ENCODE measurements at regions not wholly inside any gene's neighbourhood (a gene's known extent, or its start where the extent isn't known, plus 50 kb on each side); places are given as distances from the start of the nearest gene placed in this dataset.
"Not testable (repeated sequence)": the region's sequence is repeated elsewhere in the genome, so short reads cannot be mapped to it uniquely, and the experiment has no call there.

- ChIA-PET CTCF (interaction anchor here (0.6 kb wide), 1 partner anchor 15 kb away, joined by 7 read pairs; no protein-coding TSS in a partner anchor), POLR2A (no interaction called here)
- TF ChIP-seq, protein P1, sequence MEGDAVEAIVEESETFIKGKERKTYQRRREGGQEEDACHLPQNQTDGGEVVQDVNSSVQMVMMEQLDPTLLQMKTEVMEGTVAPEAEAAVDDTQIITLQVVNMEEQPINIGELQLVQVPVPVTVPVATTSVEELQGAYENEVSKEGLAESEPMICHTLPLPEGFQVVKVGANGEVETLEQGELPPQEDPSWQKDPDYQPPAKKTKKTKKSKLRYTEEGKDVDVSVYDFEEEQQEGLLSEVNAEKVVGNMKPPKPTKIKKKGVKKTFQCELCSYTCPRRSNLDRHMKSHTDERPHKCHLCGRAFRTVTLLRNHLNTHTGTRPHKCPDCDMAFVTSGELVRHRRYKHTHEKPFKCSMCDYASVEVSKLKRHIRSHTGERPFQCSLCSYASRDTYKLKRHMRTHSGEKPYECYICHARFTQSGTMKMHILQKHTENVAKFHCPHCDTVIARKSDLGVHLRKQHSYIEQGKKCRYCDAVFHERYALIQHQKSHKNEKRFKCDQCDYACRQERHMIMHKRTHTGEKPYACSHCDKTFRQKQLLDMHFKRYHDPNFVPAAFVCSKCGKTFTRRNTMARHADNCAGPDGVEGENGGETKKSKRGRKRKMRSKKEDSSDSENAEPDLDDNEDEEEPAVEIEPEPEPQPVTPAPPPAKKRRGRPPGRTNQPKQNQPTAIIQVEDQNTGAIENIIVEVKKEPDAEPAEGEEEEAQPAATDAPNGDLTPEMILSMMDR (IDR thresholded peaks at IDR 0.05; ENCODE audit: low read depth, low read length): no peak
- Histone ChIP-seq H3K4me3 (ENCODE audit: low read depth, low read length) (no peak overlapping the region), H3K27me3 (ENCODE audit: control insufficient read depth, insufficient read depth, low read length) (peaks cover 46% of the 10 kb centered on the region), H3K9me3 (ENCODE audit: control insufficient read depth, insufficient read depth, low read length) (peaks cover 5% of the 10 kb centered on the region; the same call in 1 of the 2 replicates), H3K27ac (ENCODE audit: low read depth, low read length) (no peak overlapping the region)
- DNase-seq (ENCODE audit: low read depth, low spot score): no peak
Observed at GRCh38 chr11:115643549-115644270, 139.5 kb upstream of the CADM1 start.

DNA sequence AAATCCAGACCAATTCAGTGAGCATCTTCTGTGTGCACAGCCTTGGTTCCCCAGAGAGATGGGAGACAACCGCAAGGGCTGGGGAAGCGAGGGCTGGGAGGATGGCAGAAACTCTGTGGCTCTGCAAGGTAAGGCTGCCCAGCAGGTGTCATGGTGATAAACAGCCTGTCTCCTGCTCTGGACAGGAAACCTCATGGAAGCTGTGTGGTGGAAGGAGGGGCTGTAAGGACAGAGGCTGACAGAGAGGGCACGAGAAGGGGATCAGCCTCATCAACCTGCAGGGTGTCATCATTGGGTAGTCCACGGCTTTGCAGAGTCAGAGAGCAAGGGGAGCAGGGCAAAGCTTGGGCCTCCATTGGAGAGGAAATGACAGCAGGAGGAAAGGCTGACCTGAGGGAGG, 138.4 kb upstream of the CADM1 start:
- DNase-seq (ENCODE audit: low read depth, low spot score): no peak
- no peak overlapping the region for H3K27ac ChIP-seq (ENCODE audit: low read depth, low read length)
- TF ChIP-seq, protein P1 (IDR thresholded peaks at IDR 0.05; ENCODE audit: low read depth, low read length): no peak
- H3K9me3 ChIP-seq (ENCODE audit: control insufficient read depth, insufficient read depth, low read length): peaks cover 5% of the 10 kb centered on the region; the same call in 1 of the 2 replicates
- ChIA-PET CTCF (no interaction called here), POLR2A (no interaction called here)
- H3K4me3 ChIP-seq (ENCODE audit: low read depth, low read length): no peak overlapping the region
- peaks cover 54% of the 10 kb centered on the region for H3K27me3 ChIP-seq (ENCODE audit: control insufficient read depth, insufficient read depth, low read length)

DNA sequence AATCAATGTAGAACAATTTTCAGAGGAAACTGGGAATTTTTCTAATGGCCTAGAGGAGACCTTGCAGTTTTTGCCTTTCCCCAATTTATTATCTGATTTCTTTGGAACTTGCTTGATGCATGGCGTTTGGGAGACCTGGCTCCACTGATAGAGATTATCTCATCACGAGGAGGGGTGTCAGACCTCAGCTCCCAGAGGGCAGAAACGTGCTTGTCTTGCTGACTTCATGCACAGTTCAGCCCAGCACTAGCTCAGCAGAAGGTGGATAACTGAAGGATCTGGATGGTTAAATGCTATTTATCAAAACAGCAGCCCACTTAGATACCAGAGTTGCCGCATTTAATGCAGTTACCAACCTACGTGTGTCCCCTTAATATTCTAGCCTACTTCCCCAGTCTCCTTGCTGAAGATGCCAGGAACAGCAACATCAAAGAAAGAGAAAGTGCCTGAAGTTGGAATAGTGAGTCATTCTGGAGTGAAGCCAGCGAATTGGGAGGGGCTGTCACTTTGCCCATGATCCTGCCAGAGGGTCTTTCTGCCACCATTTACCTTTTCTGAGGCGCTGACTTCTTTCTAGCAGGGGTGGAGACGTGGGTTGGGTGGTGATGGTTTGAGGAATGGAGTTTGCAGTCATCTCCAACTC, 133.5 kb upstream of the CADM1 start:
- H3K9me3 ChIP-seq (ENCODE audit: control insufficient read depth, insufficient read depth, low read length): peaks cover 6% of the 10 kb centered on the region; the same call in 1 of the 2 replicates
- H3K27ac ChIP-seq (ENCODE audit: low read depth, low read length): no peak overlapping the region
- no peak for DNase-seq (ENCODE audit: low read depth, low spot score)
- H3K4me3 ChIP-seq (ENCODE audit: low read depth, low read length): no peak overlapping the region
- H3K27me3 ChIP-seq (ENCODE audit: control insufficient read depth, insufficient read depth, low read length): peaks cover 38% of the 10 kb centered on the region
- ChIA-PET CTCF (no interaction called here), POLR2A (no interaction called here)
- TF ChIP-seq, protein P1 (IDR thresholded peaks at IDR 0.05; ENCODE audit: low read depth, low read length): no peak

GRCh38 chr11:115636753-115637527, 132.7 kb upstream of the CADM1 start:
- ChIA-PET CTCF (no interaction called here), POLR2A (no interaction called here)
- Histone ChIP-seq H3K4me3 (ENCODE audit: low read depth, low read length) (no peak overlapping the region), H3K27me3 (ENCODE audit: control insufficient read depth, insufficient read depth, low read length) (peaks cover 32% of the 10 kb centered on the region), H3K27ac (ENCODE audit: low read depth, low read length) (no peak overlapping the region), H3K9me3 (ENCODE audit: control insufficient read depth, insufficient read depth, low read length) (peaks cover 6% of the 10 kb centered on the region; the same call in 1 of the 2 replicates)
- no peak for DNase-seq (ENCODE audit: low read depth, low spot score)
- TF ChIP-seq, protein P1 (IDR thresholded peaks at IDR 0.05; ENCODE audit: low read depth, low read length): no peak

GRCh38 chr11:115633977-115634376, 129.8 kb upstream of the CADM1 start:
- peaks cover 23% of the 10 kb centered on the region for H3K27me3 ChIP-seq (ENCODE audit: control insufficient read depth, insufficient read depth, low read length)
- POLR2A ChIA-PET; H3K4me3 ChIP-seq (ENCODE audit: low read depth, low read length); CTCF ChIA-PET; H3K9me3 ChIP-seq (ENCODE audit: control insufficient read depth, insufficient read depth, low read length); H3K27ac ChIP-seq (ENCODE audit: low read depth, low read length); DNase-seq (ENCODE audit: low read depth, low spot score): not testable (repeated sequence)
